ENCODE measurements at regions not wholly inside any gene's neighbourhood (a gene's known extent, or its start where the extent isn't known, plus 50 kb on each side); places are given as distances from the start of the nearest gene placed in this dataset.

DNA sequence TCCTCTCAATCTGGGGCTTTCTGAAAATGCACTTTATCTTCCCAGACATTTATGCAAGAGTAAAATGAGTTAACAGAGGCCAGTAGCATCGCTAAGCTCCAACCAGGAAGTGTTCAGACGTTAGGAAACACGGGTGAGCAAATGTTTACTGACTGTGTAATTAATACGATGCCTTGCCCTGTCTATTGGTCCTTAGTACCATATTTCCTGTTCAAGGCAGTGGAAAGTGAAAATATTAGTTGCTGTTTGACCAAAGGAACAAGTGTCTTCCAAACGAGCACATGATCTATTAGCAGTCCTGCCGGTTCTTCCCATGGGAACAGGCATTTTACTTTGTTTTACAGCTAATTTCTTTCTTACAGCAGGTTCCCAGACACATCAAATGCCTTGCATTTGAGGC is 311.1 kb upstream of the JAG1 start:
- no peak for DNase-seq
- intact Hi-C loops (cut with micrococcal nuclease): no loop called here
- peaks cover 40% of the 10 kb centered on the region for H3K4me1 ChIP-seq
- TF ChIP-seq, protein P1, sequence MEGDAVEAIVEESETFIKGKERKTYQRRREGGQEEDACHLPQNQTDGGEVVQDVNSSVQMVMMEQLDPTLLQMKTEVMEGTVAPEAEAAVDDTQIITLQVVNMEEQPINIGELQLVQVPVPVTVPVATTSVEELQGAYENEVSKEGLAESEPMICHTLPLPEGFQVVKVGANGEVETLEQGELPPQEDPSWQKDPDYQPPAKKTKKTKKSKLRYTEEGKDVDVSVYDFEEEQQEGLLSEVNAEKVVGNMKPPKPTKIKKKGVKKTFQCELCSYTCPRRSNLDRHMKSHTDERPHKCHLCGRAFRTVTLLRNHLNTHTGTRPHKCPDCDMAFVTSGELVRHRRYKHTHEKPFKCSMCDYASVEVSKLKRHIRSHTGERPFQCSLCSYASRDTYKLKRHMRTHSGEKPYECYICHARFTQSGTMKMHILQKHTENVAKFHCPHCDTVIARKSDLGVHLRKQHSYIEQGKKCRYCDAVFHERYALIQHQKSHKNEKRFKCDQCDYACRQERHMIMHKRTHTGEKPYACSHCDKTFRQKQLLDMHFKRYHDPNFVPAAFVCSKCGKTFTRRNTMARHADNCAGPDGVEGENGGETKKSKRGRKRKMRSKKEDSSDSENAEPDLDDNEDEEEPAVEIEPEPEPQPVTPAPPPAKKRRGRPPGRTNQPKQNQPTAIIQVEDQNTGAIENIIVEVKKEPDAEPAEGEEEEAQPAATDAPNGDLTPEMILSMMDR (IDR thresholded peaks at IDR 0.05; ENCODE audit: borderline replicate concordance): no peak
- no peaks in the 10 kb centered on the region for H3K36me3 ChIP-seq
- no peaks in the 10 kb centered on the region for H3K9me3 ChIP-seq (replicated peaks)
- no peak overlapping the region for H3K4me3 ChIP-seq
- peak overlapping the region; percentile 53 for H3K27ac ChIP-seq (replicated peaks)
- no peaks in the 10 kb centered on the region for H3K27me3 ChIP-seq (ENCODE audit: low read depth)

DNA sequence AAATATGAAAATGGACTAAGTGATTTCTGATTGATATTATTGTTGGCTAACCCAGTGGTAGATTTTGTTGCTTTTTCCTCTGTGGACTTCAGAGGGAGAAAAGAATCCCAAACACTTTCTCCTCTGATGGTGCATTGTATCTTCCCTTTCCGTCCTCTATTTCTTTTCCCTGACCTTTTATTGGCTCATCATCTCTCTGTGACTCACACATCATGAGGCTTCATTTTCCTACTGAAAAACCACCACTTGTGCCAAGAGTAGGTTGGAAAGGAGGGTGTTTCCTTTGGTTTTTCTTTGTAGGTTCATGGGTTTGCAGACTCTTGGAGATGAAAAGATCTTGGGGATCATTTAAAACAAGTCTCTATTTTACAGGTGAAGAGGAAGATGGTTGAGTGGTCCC is 311.7 kb upstream of the JAG1 start:
- intact Hi-C loops (cut with micrococcal nuclease): no loop called here
- Histone ChIP-seq H3K4me1 (peaks cover 40% of the 10 kb centered on the region), H3K27me3 (ENCODE audit: low read depth) (no peaks in the 10 kb centered on the region), H3K4me3 (no peak overlapping the region), H3K9me3 (replicated peaks) (no peaks in the 10 kb centered on the region), H3K36me3 (no peaks in the 10 kb centered on the region), H3K27ac (replicated peaks) (peak overlapping the region; percentile 53)
- TF ChIP-seq, protein P1 (IDR thresholded peaks at IDR 0.05; ENCODE audit: borderline replicate concordance): no peak
- no peak for DNase-seq

DNA sequence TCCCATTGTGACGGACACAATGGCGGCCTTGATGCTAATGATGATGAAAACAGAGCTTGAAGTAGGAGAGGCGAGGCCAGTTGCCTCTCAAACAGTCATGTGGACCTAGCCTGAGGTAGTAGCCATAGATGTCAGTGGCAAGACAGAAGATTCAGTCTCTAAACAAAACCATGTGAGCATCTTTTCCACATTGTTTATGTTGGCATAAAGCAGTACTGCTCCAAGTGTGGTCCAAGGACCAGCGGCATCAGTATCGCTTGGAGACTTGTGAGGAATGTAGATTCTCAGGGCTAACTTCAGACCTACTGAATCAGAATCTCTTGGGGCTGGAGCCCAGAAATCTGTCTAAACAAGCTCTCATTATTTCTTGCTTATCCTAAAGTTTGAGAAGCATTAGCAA is 312.8 kb upstream of the JAG1 start:
- TF ChIP-seq, protein P1 (IDR thresholded peaks at IDR 0.05; ENCODE audit: borderline replicate concordance): no peak
- DNase-seq: no peak
- H3K27ac ChIP-seq (replicated peaks): peak overlapping the region; percentile 53
- no peaks in the 10 kb centered on the region for H3K36me3 ChIP-seq
- H3K9me3 ChIP-seq (replicated peaks): no peaks in the 10 kb centered on the region
- intact Hi-C loops (cut with micrococcal nuclease): no loop called here
- no peaks in the 10 kb centered on the region for H3K27me3 ChIP-seq (ENCODE audit: low read depth)
- H3K4me3 ChIP-seq: no peak overlapping the region
- peaks cover 33% of the 10 kb centered on the region for H3K4me1 ChIP-seq

DNA sequence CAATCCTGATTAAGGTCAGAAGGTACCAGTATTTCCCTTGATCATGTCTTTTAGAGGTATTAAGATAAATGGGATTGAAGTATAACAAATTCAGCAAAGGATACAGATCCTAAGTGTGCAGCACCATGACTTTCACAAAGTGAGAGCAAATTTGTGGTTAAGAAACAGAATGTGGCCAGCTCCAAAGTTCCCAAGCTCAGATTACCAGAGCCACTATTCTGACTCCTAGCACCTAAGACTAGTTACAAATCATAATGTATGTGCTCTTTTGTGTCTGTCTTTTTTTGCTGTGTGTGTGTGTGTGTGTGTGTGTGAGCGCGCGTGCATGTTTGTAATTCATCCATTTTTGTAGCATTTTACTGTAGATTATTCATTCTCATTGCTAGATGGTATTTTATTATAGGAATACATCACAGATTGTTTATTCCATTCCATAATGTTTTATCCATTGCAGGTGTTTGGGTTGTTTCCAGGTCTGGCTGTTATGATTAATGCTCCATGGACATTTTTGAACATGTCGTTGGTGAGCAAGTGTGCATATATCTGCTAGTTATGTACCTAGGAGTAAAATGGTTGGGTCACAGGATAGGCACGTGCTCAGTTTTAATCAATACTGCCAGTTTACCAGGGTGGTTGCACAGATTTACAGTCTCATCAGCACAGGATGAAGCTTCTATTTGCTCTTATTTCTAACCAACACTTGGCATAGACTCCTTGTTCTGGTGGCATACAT is 314.0 kb upstream of the JAG1 start:
- H3K9me3 ChIP-seq (replicated peaks): no peaks in the 10 kb centered on the region
- H3K4me3 ChIP-seq: no peak overlapping the region
- no peak overlapping the region for H3K27ac ChIP-seq (replicated peaks)
- H3K36me3 ChIP-seq: no peaks in the 10 kb centered on the region
- H3K4me1 ChIP-seq: peaks cover 21% of the 10 kb centered on the region
- H3K27me3 ChIP-seq (ENCODE audit: low read depth): no peaks in the 10 kb centered on the region
- intact Hi-C loops (cut with micrococcal nuclease): no loop called here
- DNase-seq: no peak
- TF ChIP-seq, protein P1 (IDR thresholded peaks at IDR 0.05; ENCODE audit: borderline replicate concordance): no peak

DNA sequence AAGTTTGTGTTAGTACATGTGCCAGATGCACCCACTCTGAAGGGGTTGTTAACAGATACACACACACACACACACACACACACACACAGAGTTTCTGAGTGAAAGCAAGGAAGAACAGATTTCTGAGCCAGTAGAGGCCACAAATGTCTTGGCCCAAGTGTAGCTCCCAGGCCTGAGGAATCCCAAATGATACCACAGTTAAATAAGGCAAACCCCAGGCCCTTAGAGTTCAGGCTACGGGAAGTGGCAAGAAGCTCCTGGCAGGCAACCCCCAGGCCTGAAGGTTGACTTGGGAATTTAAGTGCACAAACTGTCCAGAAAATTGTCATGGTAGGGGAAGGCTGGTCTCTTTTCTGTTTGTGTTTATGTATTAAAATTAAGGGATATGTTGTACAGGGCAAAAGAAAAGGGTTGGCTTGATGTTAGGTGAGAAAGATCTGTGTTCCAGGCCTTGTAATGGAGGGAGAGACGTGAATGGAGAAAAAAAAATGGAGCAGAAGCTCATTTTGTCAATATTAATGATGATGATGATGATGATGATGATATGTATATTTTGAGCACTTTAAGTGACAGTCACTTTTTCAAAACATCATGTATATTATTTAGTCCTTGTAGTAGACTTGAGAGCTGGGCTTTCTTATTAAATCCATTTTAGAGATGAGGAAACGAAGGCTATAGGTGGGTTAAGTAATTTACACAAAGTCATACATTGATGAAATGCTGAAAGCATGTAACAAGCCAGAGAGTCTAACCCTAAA is 317.0 kb upstream of the JAG1 start:
- Histone ChIP-seq H3K9me3 (replicated peaks) (no peaks in the 10 kb centered on the region), H3K27ac (replicated peaks) (no peak overlapping the region), H3K36me3 (no peaks in the 10 kb centered on the region), H3K4me3 (no peak overlapping the region), H3K4me1 (peaks cover 6% of the 10 kb centered on the region), H3K27me3 (ENCODE audit: low read depth) (no peaks in the 10 kb centered on the region)
- intact Hi-C loops (cut with micrococcal nuclease): no loop called here
- TF ChIP-seq, protein P1 (IDR thresholded peaks at IDR 0.05; ENCODE audit: borderline replicate concordance): no peak
- no peak for DNase-seq
